Nephron progenitor cell (in vitro differentiated cells): ENCODE measurements at regions not wholly inside any gene's neighbourhood (a gene's known extent, or its start where the extent isn't known, plus 50 kb on each side); places are given as distances from the start of the nearest gene placed in this dataset.

Experiments
- DNase-seq: peaks from one replicate; pipeline ENCODE4 v3.0.0; 2021
- H3K27ac Mint-ChIP-seq: 2 replicates; pipeline ENCODE4 v1.8.0; 2021; ENCODE audit warnings: mild to moderate bottlenecking, moderate library complexity, mixed read lengths
- H3K27me3 Mint-ChIP-seq: 2 replicates; pipeline ENCODE4 v1.8.0; 2021; ENCODE audit warnings: mild to moderate bottlenecking, low read depth, mixed read lengths; ENCODE audit not compliant: poor library complexity
- H3K36me3 Mint-ChIP-seq: 2 replicates; pipeline ENCODE4 v1.8.0; 2021; ENCODE audit warnings: low read depth, mixed read lengths
- H3K4me1 Mint-ChIP-seq: 2 replicates; pipeline ENCODE4 v1.8.0; 2021; ENCODE audit warnings: mixed read lengths
- H3K4me3 Mint-ChIP-seq: 2 replicates; pipeline ENCODE4 v1.8.0; 2021; ENCODE audit warnings: mild to moderate bottlenecking, moderate library complexity, mixed read lengths
- H3K9me3 Mint-ChIP-seq: 2 replicates; pipeline ENCODE4 v1.8.0; 2021; ENCODE audit warnings: mild to moderate bottlenecking, moderate library complexity, mixed read lengths
- TF ChIP-seq, protein P1 (sequence below): fragments of 200-600 bp; sonication (generic); IDR thresholded peaks from 2 replicates; pipeline ENCODE4 v1.5.0; 2021; ENCODE audit warnings: antibody characterized with exemption

DNA sequence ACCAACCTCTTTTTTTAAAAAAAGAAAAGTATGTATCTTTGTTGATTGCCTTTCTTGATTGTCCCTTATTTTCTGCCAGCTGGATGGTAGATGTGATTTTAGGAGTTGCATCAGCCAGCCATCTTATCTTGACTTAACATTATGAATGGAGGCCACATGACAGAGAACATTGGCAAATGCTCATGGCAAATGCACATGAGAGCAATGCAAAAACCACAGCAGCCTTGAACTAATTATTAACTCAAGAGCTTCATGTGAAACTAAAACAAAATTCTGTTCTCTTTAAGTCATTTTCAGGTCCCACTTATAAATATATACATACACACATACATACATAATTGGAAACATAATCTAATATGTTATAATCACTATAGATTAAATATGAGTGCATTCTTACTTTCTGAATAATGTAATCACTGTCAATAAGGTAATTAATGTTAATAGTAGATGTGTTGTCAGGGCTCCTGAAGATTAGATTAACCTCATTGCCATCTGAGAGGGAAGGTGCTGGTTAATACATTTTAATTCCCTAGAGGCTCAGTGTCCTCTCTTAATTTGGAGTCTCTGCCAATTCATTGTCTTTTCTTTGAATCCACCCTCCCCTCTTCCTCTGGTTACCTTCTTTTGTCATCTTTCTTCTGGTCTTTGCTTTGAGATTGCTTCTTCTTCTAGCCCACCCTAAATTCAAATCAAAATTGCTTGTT, 962.2 kb downstream of the ADGRL2 start:
- no peaks in the 10 kb centered on the region for H3K36me3 Mint-ChIP-seq
- TF ChIP-seq, protein P1, sequence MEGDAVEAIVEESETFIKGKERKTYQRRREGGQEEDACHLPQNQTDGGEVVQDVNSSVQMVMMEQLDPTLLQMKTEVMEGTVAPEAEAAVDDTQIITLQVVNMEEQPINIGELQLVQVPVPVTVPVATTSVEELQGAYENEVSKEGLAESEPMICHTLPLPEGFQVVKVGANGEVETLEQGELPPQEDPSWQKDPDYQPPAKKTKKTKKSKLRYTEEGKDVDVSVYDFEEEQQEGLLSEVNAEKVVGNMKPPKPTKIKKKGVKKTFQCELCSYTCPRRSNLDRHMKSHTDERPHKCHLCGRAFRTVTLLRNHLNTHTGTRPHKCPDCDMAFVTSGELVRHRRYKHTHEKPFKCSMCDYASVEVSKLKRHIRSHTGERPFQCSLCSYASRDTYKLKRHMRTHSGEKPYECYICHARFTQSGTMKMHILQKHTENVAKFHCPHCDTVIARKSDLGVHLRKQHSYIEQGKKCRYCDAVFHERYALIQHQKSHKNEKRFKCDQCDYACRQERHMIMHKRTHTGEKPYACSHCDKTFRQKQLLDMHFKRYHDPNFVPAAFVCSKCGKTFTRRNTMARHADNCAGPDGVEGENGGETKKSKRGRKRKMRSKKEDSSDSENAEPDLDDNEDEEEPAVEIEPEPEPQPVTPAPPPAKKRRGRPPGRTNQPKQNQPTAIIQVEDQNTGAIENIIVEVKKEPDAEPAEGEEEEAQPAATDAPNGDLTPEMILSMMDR, result no peak
- no peak for DNase-seq
- no peak overlapping the region for H3K27ac Mint-ChIP-seq
- no peak overlapping the region for H3K4me3 Mint-ChIP-seq
- H3K27me3 Mint-ChIP-seq, result no peaks in the 10 kb centered on the region
- H3K4me1 Mint-ChIP-seq, result no peaks in the 10 kb centered on the region
- no peaks in the 10 kb centered on the region for H3K9me3 Mint-ChIP-seq

DNA sequence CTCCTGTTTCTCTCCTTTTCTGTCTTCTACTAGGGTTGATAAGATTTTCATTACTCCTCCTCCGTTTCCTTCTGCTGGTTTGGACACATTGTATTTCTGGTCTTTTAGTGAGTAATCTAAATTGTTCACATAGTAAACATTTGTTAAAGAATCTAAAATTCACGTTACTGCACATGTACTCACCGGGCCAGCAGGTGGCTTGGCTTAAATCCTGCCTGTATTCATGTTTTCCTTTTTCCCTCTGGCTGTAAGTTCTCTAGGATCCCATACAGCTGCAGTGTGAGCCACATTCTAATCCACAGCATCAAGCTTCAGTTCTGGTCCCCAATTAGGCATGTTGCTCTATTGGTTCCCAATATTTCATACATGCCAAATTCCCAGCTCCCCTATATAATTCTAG, 958.3 kb downstream of the ADGRL2 start:
- no peak for DNase-seq
- no peak overlapping the region for H3K27ac Mint-ChIP-seq
- TF ChIP-seq, protein P1, result no peak
- H3K9me3 Mint-ChIP-seq, result no peaks in the 10 kb centered on the region
- H3K4me3 Mint-ChIP-seq, result no peak overlapping the region
- H3K4me1 Mint-ChIP-seq, result no peaks in the 10 kb centered on the region
- no peaks in the 10 kb centered on the region for H3K36me3 Mint-ChIP-seq
- H3K27me3 Mint-ChIP-seq, result no peaks in the 10 kb centered on the region

DNA sequence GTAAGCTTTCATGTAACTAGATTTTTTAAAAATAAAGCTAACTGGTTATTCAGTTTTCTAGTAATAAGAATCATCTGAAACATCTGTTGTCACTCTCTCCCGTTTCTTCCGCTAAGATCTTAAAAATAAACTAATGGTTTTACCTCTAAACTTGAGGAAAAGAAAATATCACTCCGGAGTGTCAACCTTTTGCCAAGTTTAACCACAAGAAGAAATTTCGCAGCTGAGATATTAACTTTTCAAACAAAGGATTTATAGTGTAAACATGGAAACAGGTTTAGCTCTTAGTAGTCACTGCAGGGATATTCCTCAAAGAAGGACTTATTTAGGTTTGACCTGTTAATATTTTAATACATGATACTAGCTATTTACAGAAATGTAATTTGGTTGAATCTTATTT, 954.9 kb downstream of the ADGRL2 start:
- H3K36me3 Mint-ChIP-seq, result no peaks in the 10 kb centered on the region
- no peak for DNase-seq
- H3K9me3 Mint-ChIP-seq, result no peaks in the 10 kb centered on the region
- H3K4me1 Mint-ChIP-seq, result no peaks in the 10 kb centered on the region
- TF ChIP-seq, protein P1, result no peak
- no peak overlapping the region for H3K4me3 Mint-ChIP-seq
- no peak overlapping the region for H3K27ac Mint-ChIP-seq
- no peaks in the 10 kb centered on the region for H3K27me3 Mint-ChIP-seq

DNA sequence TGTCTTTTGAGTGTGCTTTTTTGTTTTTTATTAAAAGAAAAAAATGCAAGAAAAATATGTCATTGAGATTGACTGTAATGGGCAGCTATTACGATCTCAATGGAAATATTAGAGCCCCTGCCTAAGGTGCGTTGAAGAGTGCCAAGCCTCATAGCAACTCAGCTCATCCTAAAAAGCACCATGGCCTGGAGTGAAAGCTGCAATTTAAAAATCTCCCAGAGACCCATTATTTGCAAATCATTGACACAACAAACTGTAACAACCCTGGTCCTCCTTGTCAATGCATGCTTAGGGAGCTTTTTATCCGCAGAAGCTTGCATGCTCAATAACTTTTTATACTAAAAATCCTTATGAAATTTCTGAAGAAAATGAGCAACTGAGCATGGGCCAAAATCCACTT, 954.5 kb downstream of the ADGRL2 start:
- Mint-ChIP-seq H3K9me3 (no peaks in the 10 kb centered on the region), H3K36me3 (no peaks in the 10 kb centered on the region), H3K27me3 (no peaks in the 10 kb centered on the region), H3K4me3 (no peak overlapping the region), H3K4me1 (no peaks in the 10 kb centered on the region), H3K27ac (no peak overlapping the region)
- DNase-seq, result no peak
- TF ChIP-seq, protein P1, result no peak

DNA sequence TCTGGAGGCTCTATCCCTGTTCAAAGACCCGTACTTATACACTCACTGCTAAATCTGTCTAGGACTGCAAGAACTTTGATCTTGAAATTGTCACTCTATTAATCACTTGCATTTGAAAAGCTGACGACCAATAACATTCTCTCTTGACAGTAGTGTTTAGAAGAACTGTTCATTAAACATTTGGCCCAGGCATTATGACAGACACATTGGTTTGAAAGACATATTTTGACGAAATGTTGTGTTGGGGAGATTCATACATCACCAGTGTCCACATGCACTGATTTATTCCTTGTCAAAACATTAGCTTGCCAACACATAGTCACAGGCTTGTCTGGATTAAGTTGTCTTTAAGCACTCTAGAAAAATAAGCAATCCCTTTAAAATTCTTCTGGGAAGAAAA, 951.3 kb downstream of the ADGRL2 start:
- H3K27ac Mint-ChIP-seq, result no peak overlapping the region
- TF ChIP-seq, protein P1, result no peak
- H3K9me3 Mint-ChIP-seq, result no peaks in the 10 kb centered on the region
- no peaks in the 10 kb centered on the region for H3K36me3 Mint-ChIP-seq
- no peaks in the 10 kb centered on the region for H3K27me3 Mint-ChIP-seq
- H3K4me3 Mint-ChIP-seq, result no peak overlapping the region
- no peaks in the 10 kb centered on the region for H3K4me1 Mint-ChIP-seq
- no peak for DNase-seq

DNA sequence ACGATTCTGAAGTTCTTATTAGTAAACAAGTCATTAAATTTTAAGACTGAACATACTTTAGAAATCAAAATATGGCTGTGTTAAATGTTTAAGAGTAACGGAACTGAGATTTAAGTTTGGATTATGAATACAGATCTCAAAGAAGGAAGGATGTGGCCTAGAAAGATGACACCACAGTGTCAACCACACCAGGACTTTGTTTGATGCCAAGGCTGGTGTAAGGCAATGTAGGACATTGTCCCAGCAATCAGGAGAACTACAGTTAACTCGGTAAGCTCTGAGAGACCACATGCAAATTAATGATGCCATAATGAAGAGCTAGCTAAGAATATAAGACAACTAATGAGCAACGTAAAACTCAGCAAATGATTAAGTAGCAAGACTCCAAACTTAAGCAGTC, 932.9 kb downstream of the ADGRL2 start:
- no peak overlapping the region for H3K27ac Mint-ChIP-seq
- H3K9me3 Mint-ChIP-seq, result peaks cover 29% of the 10 kb centered on the region
- peaks cover 12% of the 10 kb centered on the region for H3K36me3 Mint-ChIP-seq
- no peaks in the 10 kb centered on the region for H3K4me1 Mint-ChIP-seq
- TF ChIP-seq, protein P1, result no peak
- H3K27me3 Mint-ChIP-seq, result no peaks in the 10 kb centered on the region
- DNase-seq, result no peak
- H3K4me3 Mint-ChIP-seq, result no peak overlapping the region
